ENCODE measurements at regions not wholly inside any gene's neighbourhood (a gene's known extent, or its start where the extent isn't known, plus 50 kb on each side); places are given as distances from the start of the nearest gene placed in this dataset.

DNA sequence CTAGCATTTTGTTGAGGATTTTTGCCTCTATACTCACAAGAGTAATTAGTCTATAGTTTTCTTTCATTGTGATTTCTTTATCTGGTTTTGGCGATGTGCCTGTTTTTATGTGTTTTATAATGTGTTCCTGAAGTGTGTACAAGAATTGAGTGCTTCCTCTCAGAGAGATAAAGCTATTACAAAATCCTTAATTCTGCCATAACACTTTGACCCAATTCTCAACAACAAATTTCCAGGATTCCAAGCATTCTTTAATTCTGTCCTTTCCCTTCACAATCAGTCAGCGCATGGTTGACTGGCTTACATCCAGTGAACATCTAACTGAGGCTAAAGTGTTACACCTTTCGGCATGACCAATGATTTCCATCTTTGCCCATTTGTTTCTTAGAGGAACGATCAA is 282.9 kb upstream of the MVB12B start:
- ChIA-PET POLR2A (no interaction called here), CTCF (no interaction called here), RAD21 (ENCODE audit: unreplicated experiment) (no interaction called here), SMC1A (ENCODE audit: uncharacterized antibody, unreplicated experiment) (no interaction called here)
- TF ChIP-seq, protein P1, sequence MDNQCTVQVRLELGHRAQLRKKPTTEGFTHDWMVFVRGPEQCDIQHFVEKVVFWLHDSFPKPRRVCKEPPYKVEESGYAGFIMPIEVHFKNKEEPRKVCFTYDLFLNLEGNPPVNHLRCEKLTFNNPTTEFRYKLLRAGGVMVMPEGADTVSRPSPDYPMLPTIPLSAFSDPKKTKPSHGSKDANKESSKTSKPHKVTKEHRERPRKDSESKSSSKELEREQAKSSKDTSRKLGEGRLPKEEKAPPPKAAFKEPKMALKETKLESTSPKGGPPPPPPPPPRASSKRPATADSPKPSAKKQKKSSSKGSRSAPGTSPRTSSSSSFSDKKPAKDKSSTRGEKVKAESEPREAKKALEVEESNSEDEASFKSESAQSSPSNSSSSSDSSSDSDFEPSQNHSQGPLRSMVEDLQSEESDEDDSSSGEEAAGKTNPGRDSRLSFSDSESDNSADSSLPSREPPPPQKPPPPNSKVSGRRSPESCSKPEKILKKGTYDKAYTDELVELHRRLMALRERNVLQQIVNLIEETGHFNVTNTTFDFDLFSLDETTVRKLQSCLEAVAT (IDR thresholded peaks at IDR 0.05): no peak
- H3K4me3 ChIP-seq: no peak overlapping the region
- H4K20me1 ChIP-seq (ENCODE audit: control insufficient read depth, insufficient read depth): no peaks in the 10 kb centered on the region
- ATAC-seq (no peak), FAIRE-seq (no peak), DNase-seq (ENCODE audit: low read depth, low spot score) (no peak)
- no peak overlapping the region for H3K27ac ChIP-seq (ENCODE audit: control insufficient read depth, insufficient read depth)
- no peak overlapping the region for H3K9ac ChIP-seq (ENCODE audit: control insufficient read depth, insufficient read depth, low read length)
- no peaks in the 10 kb centered on the region; a peak in 1 of 4 replicates for H3K27me3 ChIP-seq (replicated peaks in 1 of 2; ENCODE audit: control insufficient read depth in 2 of 2, insufficient read depth in 2 of 2, low read length in 1 of 2)
- intact Hi-C loops (cut with micrococcal nuclease; ENCODE audit: unreplicated experiment) (no loop called here), in situ Hi-C loops (cut with MboI) (no loop called here)
- no peak overlapping the region for H2AFZ ChIP-seq (ENCODE audit: control insufficient read depth, low read depth, low read length)
- H3K79me2 ChIP-seq (ENCODE audit: control insufficient read depth, insufficient read depth, low read length): no peaks in the 10 kb centered on the region
- BruUV-seq (replicated peaks): no TSS peak
- no peaks in the 10 kb centered on the region for H3K36me3 ChIP-seq (ENCODE audit: control insufficient read depth in 2 of 2, insufficient read depth in 2 of 2, low read length in 1 of 2)
- H3K4me1 ChIP-seq (ENCODE audit: control insufficient read depth, insufficient read depth, low read length): no peaks in the 10 kb centered on the region
- H3K9me3 ChIP-seq (replicated peaks; ENCODE audit: control insufficient read depth, insufficient read depth, low read length): no peaks in the 10 kb centered on the region; the same call in 2 of the 3 replicates
- H3K4me2 ChIP-seq (ENCODE audit: control insufficient read depth, insufficient read depth): no peak overlapping the region
- 50% methylated on average over 4 of the region's 4 CpGs for WGBS (ENCODE audit: insufficient coverage, insufficient replicate concordance, low lambda C conversion rate, missing lambda C conversion rate)

DNA sequence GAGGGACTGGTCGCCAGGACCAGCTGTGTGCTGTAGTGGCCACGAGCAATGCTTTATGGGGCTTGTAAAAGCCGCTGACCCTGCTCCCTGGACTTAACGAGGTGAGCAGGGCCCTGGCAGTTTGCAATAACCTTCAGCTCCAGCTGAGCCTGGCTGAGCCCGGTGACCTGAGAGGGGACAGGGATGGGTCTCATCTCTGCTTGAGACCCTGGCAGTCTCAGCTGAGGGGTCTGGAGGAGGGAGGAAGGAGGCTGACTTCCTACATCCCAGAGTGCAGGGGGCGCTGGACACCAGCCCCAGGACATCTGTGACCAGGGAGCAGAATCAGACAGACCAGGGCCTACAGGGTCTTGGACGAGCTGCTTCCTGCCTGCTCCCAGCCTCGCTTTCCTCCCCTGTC is 277.5 kb upstream of the MVB12B start:
- Histone ChIP-seq H3K4me3 (no peak overlapping the region), H3K9me3 (replicated peaks; ENCODE audit: control insufficient read depth, insufficient read depth, low read length) (no peaks in the 10 kb centered on the region; the same call in 2 of the 3 replicates), H3K27me3 (replicated peaks in 1 of 2; ENCODE audit: control insufficient read depth in 2 of 2, insufficient read depth in 2 of 2, low read length in 1 of 2) (peaks cover 1% of the 10 kb centered on the region in 2 experiments; a peak in 3 of 4 replicates), H3K27ac (ENCODE audit: control insufficient read depth, insufficient read depth) (no peak overlapping the region), H3K79me2 (ENCODE audit: control insufficient read depth, insufficient read depth, low read length) (no peaks in the 10 kb centered on the region), H4K20me1 (ENCODE audit: control insufficient read depth, insufficient read depth) (no peaks in the 10 kb centered on the region), H2AFZ (ENCODE audit: control insufficient read depth, low read depth, low read length) (no peak overlapping the region), H3K4me1 (ENCODE audit: control insufficient read depth, insufficient read depth, low read length) (no peaks in the 10 kb centered on the region), H3K9ac (ENCODE audit: control insufficient read depth, insufficient read depth, low read length) (no peak overlapping the region), H3K4me2 (ENCODE audit: control insufficient read depth, insufficient read depth) (no peak overlapping the region), H3K36me3 (ENCODE audit: control insufficient read depth in 2 of 2, insufficient read depth in 2 of 2, low read length in 1 of 2) (no peaks in the 10 kb centered on the region)
- FAIRE-seq (no peak), ATAC-seq (no peak), DNase-seq (ENCODE audit: low read depth, low spot score) (no peak)
- SMC1A ChIA-PET (ENCODE audit: uncharacterized antibody, unreplicated experiment): no interaction called here
- in situ Hi-C loops (cut with MboI): no loop called here
- intact Hi-C loops (cut with micrococcal nuclease; ENCODE audit: unreplicated experiment): no loop called here
- WGBS (ENCODE audit: insufficient coverage, insufficient replicate concordance, low lambda C conversion rate, missing lambda C conversion rate): 7% methylated on average over 8 of the region's 8 CpGs
- RAD21 ChIA-PET (ENCODE audit: unreplicated experiment): no interaction called here
- BruUV-seq (replicated peaks): no TSS peak
- CTCF ChIA-PET: no interaction called here
- POLR2A ChIA-PET: no interaction called here
- TF ChIP-seq PAX8 (IDR thresholded peaks at IDR 0.05) (no peak), MTA3 (IDR thresholded peaks at IDR 0.05; ENCODE audit: borderline replicate concordance, low read length) (no peak), CREB1 (IDR thresholded peaks at IDR 0.05; ENCODE audit: low read depth) (no peak), IKZF1 (conservative IDR thresholded peaks at IDR 0.05) (no peak), CBFB (IDR thresholded peaks at IDR 0.05; ENCODE audit: low read depth) (no peak), TARDBP (IDR thresholded peaks at IDR 0.05; ENCODE audit: borderline replicate concordance) (no peak), YY1 (IDR thresholded peaks at IDR 0.05; ENCODE audit: low read depth, low read length) (no peak), SUPT20H (IDR thresholded peaks at IDR 0.05; ENCODE audit: borderline replicate concordance, control insufficient read depth, low read depth, low read length) (no peak)
- TF ChIP-seq, protein P1 (IDR thresholded peaks at IDR 0.05): no peak
- TF ChIP-seq, protein P2, sequence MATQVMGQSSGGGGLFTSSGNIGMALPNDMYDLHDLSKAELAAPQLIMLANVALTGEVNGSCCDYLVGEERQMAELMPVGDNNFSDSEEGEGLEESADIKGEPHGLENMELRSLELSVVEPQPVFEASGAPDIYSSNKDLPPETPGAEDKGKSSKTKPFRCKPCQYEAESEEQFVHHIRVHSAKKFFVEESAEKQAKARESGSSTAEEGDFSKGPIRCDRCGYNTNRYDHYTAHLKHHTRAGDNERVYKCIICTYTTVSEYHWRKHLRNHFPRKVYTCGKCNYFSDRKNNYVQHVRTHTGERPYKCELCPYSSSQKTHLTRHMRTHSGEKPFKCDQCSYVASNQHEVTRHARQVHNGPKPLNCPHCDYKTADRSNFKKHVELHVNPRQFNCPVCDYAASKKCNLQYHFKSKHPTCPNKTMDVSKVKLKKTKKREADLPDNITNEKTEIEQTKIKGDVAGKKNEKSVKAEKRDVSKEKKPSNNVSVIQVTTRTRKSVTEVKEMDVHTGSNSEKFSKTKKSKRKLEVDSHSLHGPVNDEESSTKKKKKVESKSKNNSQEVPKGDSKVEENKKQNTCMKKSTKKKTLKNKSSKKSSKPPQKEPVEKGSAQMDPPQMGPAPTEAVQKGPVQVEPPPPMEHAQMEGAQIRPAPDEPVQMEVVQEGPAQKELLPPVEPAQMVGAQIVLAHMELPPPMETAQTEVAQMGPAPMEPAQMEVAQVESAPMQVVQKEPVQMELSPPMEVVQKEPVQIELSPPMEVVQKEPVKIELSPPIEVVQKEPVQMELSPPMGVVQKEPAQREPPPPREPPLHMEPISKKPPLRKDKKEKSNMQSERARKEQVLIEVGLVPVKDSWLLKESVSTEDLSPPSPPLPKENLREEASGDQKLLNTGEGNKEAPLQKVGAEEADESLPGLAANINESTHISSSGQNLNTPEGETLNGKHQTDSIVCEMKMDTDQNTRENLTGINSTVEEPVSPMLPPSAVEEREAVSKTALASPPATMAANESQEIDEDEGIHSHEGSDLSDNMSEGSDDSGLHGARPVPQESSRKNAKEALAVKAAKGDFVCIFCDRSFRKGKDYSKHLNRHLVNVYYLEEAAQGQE (IDR thresholded peaks at IDR 0.05; ENCODE audit: low read depth, low read length): no peak

All from GM12878 (cell line).